Calu3 (cell line): ENCODE measurements at regions not wholly inside any gene's neighbourhood (a gene's known extent, or its start where the extent isn't known, plus 50 kb on each side); places are given as distances from the start of the nearest gene placed in this dataset.

ENCODE experiments used
- BruUV-seq: library from RNA; stranded (reverse); fragments of 400-500 nt; replicated peaks from 2 replicates; lab custom pipeline; 2021; lab: Mats Ljungman, UMichigan
- CTCF ChIA-PET: fragments of 300-600 bp; sonication (Branson Sonifier 250); formaldehyde crosslinking; loops from one replicate; lab custom pipeline; 2022; ENCODE audit warnings: antibody characterized with exemption; lab: Charles Lee
- DNase-seq: peaks from one replicate; pipeline ENCODE4 v3.0.0; 2022
- H3K27ac Mint-ChIP-seq: one replicate; pipeline ENCODE4 v1.8.0; 2022; ENCODE audit warnings: mixed read lengths; ENCODE audit not compliant: unreplicated experiment
- H3K27me3 Mint-ChIP-seq: one replicate; pipeline ENCODE4 v1.8.0; 2022; ENCODE audit warnings: mixed read lengths; ENCODE audit not compliant: unreplicated experiment
- H3K36me3 Mint-ChIP-seq: one replicate; pipeline ENCODE4 v1.8.0; 2022; ENCODE audit warnings: mild to moderate bottlenecking, moderate library complexity, mixed read lengths; ENCODE audit not compliant: insufficient read depth, unreplicated experiment
- H3K4me1 Mint-ChIP-seq: one replicate; pipeline ENCODE4 v1.8.0; 2022; ENCODE audit warnings: mild to moderate bottlenecking, low read depth, mixed read lengths; ENCODE audit not compliant: unreplicated experiment
- H3K4me3 Mint-ChIP-seq: one replicate; pipeline ENCODE4 v1.8.0; 2022; ENCODE audit warnings: mild to moderate bottlenecking, low read depth, moderate library complexity, mixed read lengths; ENCODE audit not compliant: unreplicated experiment
- H3K9me3 Mint-ChIP-seq: one replicate; pipeline ENCODE4 v1.8.0; 2022; ENCODE audit warnings: low read depth, mixed read lengths; ENCODE audit not compliant: unreplicated experiment
- CTCF ChIP-seq: fragments of 200-600 bp; IDR thresholded peaks from one replicate; pipeline ENCODE4 v1.8.0; 2022; ENCODE audit warnings: antibody characterized with exemption; ENCODE audit not compliant: unreplicated experiment
- intact Hi-C: fragments of 100-400 bp; cut with micrococcal nuclease; formaldehyde crosslinking; loops from one replicate; pipeline ENCODE4 v1.10.0; 2022; ENCODE audit not compliant: unreplicated experiment

DNA sequence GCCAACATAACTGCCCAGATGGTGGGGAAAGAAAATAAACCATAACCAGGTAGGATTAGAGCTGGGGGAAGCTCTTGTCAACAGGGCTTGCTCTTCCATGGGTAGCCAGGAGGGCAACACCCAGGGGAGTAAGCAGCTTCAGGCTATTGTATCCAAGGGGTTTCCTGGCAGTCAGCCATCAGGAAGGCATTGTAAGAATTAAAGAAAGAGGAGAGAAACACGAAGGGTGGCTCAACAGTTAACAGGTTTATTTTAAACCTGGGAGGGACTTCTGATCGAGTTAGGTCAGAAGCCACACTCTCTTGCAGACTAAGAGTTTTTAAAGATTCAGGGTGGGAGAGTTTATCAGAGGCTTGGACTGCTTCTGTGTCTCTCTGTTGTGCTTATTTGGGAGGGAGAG lies 114.2 kb downstream of the QRSL1 start:
- H3K4me1 Mint-ChIP-seq: peaks cover 84% of the 10 kb centered on the region
- peaks cover 46% of the 10 kb centered on the region for H3K36me3 Mint-ChIP-seq
- no peak overlapping the region for H3K4me3 Mint-ChIP-seq
- intact Hi-C loops: no loop called here
- no TSS peak for BruUV-seq
- CTCF ChIA-PET: interaction anchor here (1.3 kb wide), 1 partner anchor 233 kb away, joined by 4 read pairs; no protein-coding TSS in a partner anchor
- no peak for TF ChIP-seq CTCF
- no peak for DNase-seq
- H3K27me3 Mint-ChIP-seq: no peaks in the 10 kb centered on the region
- peaks cover 3% of the 10 kb centered on the region for H3K9me3 Mint-ChIP-seq
- peak overlapping the region; percentile 92 for H3K27ac Mint-ChIP-seq

- CTCF ChIA-PET: no interaction called here
- Mint-ChIP-seq H3K27me3 (no peaks in the 10 kb centered on the region), H3K4me3 (no peak overlapping the region), H3K4me1 (peaks cover 80% of the 10 kb centered on the region), H3K27ac (peak overlapping the region; percentile 85), H3K9me3 (peaks cover 3% of the 10 kb centered on the region), H3K36me3 (peaks cover 39% of the 10 kb centered on the region)
- intact Hi-C loops: no loop called here
- no peak for DNase-seq
- no peak for TF ChIP-seq CTCF
- BruUV-seq: no TSS peak
Observed at GRCh38 chr6:106740287-106740686, 110.9 kb downstream of the QRSL1 start.

GRCh38 chr6:106739387-106739786 lies 110.0 kb downstream of the QRSL1 start:
- H3K27me3 Mint-ChIP-seq: no peaks in the 10 kb centered on the region
- intact Hi-C loops: loop anchor here (5.0 kb wide), 1 partner anchor 132 kb away; no protein-coding TSS in a partner anchor
- CTCF ChIA-PET: interaction anchor here (0.5 to 0.7 kb wide), 2 partner anchors 30 to 130 kb away, joined by 3 to 6 read pairs; no protein-coding TSS in a partner anchor

DNA sequence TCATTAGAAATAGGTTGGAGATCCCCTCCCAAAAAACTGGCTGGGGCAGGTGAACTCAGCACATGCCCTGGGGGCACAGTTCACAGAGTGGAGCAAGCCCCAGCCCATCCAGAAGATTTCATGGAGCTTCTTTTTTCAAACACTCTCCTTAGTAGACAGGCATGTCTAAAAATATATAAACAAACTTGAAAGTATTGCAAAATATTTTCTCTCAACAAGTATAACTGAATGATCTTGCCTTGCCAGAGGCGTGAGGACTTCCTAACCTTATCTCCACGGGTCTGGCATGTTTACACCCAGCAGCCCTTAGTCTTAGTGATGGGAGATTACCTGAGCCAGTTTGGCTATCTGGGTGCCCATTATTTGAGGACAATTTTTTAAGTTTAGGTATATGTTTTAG lies 107.1 kb downstream of the QRSL1 start:
- Mint-ChIP-seq H3K9me3 (no peaks in the 10 kb centered on the region), H3K36me3 (peaks cover 20% of the 10 kb centered on the region), H3K27ac (no peak overlapping the region), H3K4me3 (no peak overlapping the region), H3K4me1 (peaks cover 74% of the 10 kb centered on the region), H3K27me3 (no peaks in the 10 kb centered on the region)
- TF ChIP-seq CTCF: no peak
- intact Hi-C loops: loop anchor here (5.0 kb wide), 1 partner anchor 129 kb away; no protein-coding TSS in a partner anchor
- CTCF ChIA-PET: interaction anchor here (0.5 to 0.7 kb wide), 2 partner anchors 63 to 986 kb away, joined by 3 read pairs; no protein-coding TSS in a partner anchor
- no TSS peak for BruUV-seq
- DNase-seq: no peak

More at GRCh38 chr6:106739387-106739786, 110.0 kb downstream of the QRSL1 start:
- DNase-seq: peak; percentile 70
- no peak for TF ChIP-seq CTCF
- peaks cover 80% of the 10 kb centered on the region for H3K4me1 Mint-ChIP-seq
- peak overlapping the region; percentile 85 for H3K27ac Mint-ChIP-seq
- no peak overlapping the region for H3K4me3 Mint-ChIP-seq
- no TSS peak for BruUV-seq
- H3K36me3 Mint-ChIP-seq: peaks cover 42% of the 10 kb centered on the region
- H3K9me3 Mint-ChIP-seq: peaks cover 3% of the 10 kb centered on the region
